HepG2 (cell line): ENCODE measurements at regions not wholly inside any gene's neighbourhood (a gene's known extent, or its start where the extent isn't known, plus 50 kb on each side); places are given as distances from the start of the nearest gene placed in this dataset.

Experiments used
- ATAC-seq: fragments of 200-7000 bp; cut with Tn5 transposase; 3 replicates; pipeline ENCODE4 v1.9.1; 2020; ENCODE audit warnings: mild to moderate bottlenecking, moderate library complexity
- BruUV-seq: library from RNA; stranded (reverse); fragments of 400-500 nt; replicated peaks from 2 replicates; lab custom pipeline; 2021; lab: Mats Ljungman, UMichigan
- CTCF ChIA-PET: fragments of 300-600 bp; formaldehyde crosslinking; extraction: SDS; loops from one replicate; lab custom pipeline; 2021; ENCODE audit warnings: low total read pairs, inconsistent platforms, low intra/inter-chr PET ratio; lab: Yijun Ruan, JAX
- POLR2A ChIA-PET: fragments of 350-600 bp; sonication (Branson Sonifier 250); formaldehyde crosslinking; loops from one replicate; lab custom pipeline; 2020; ENCODE audit warnings: antibody characterized with exemption, inconsistent platforms; lab: Yijun Ruan, JAX
- DNase-seq: peaks from one replicate; pipeline ENCODE4 v3.0.0-alpha.2; 2015; ENCODE audit warnings: low spot score
- FAIRE-seq: peaks from 3 replicates; lab custom pipeline; 2011; peaks lifted over from hg19 to GRCh38; lab: Jason Lieb, UNC
- H2AFZ ChIP-seq: one replicate; pipeline ENCODE4 v1.6.1; 2011; ENCODE audit warnings: low read length, inconsistent platforms
- H3K27ac ChIP-seq: fragments of 300-600 bp; 3 replicates; pipeline ENCODE4 v1.8.0; 2011; ENCODE audit warnings: mixed run types, mild to moderate bottlenecking, mixed read lengths, low read length, inconsistent platforms; ENCODE audit not compliant: insufficient read depth; ENCODE audit errors: extremely low read length
- H3K27me3 ChIP-seq, 2 experiments: fragments of 200-600 bp in 1 of 2; 2 replicates in 1 of 2; 3 replicates in 1 of 2; pipeline versions ENCODE4 v1.6.0 to v1.8.0; 2011; ENCODE audit warnings: low read length in 2 of 2, mild to moderate bottlenecking in 2 of 2, moderate library complexity in 2 of 2, inconsistent platforms in 1 of 2; ENCODE audit not compliant: insufficient read depth in 2 of 2, control insufficient read depth in 1 of 2
- H3K36me3 ChIP-seq, 2 experiments: fragments of 200-600 bp in 1 of 2; replicated peaks in 1 of 2; 2 replicates in 1 of 2; 3 replicates in 1 of 2; pipeline versions ENCODE4 v1.5.1 to v1.8.0; 2011; ENCODE audit warnings: low read length in 2 of 2, inconsistent platforms in 1 of 2; ENCODE audit not compliant: insufficient read depth in 2 of 2, control insufficient read depth in 1 of 2
- H3K4me1 ChIP-seq: 2 replicates; pipeline ENCODE4 v1.5.1; 2012; ENCODE audit warnings: low read length, inconsistent platforms; ENCODE audit not compliant: insufficient read depth
- H3K4me2 ChIP-seq: 2 replicates; pipeline ENCODE4 v1.6.0; 2011; ENCODE audit warnings: low read depth, low read length, inconsistent platforms
- H3K4me3 ChIP-seq, 3 experiments: fragments of 200-600 bp in 1 of 3; sonication (generic), shearing (Covaris generic) in 1 of 3; replicated peaks in 1 of 3; 2 replicates each; pipeline ENCODE4 v1.5.1; 2011 to 2016; ENCODE audit warnings: low read length in 3 of 3, inconsistent platforms in 2 of 3, low read depth in 2 of 3, mild to moderate bottlenecking in 2 of 3, control low read depth in 1 of 3, mixed read lengths in 1 of 3; ENCODE audit not compliant: insufficient read depth in 1 of 3
- H3K79me2 ChIP-seq: one replicate; pipeline ENCODE4 v1.6.1; 2011; ENCODE audit warnings: low read length, inconsistent platforms; ENCODE audit not compliant: insufficient read depth
- H3K9ac ChIP-seq: 2 replicates; pipeline ENCODE4 v1.6.0; 2011; ENCODE audit warnings: mild to moderate bottlenecking, low read depth, low read length, inconsistent platforms; ENCODE audit not compliant: insufficient read depth
- H3K9me3 ChIP-seq: 2 replicates; pipeline ENCODE4 v1.5.1; 2012; ENCODE audit warnings: mild to moderate bottlenecking, low read length
- H4K20me1 ChIP-seq: 2 replicates; pipeline ENCODE4 v1.6.0; 2011; ENCODE audit warnings: inconsistent platforms, mild to moderate bottlenecking, low read length, moderate library complexity; ENCODE audit not compliant: insufficient read depth
- HDAC2 ChIP-seq: sonication (generic); formaldehyde crosslinking; IDR thresholded peaks from 2 replicates; pipeline ENCODE4 v1.4.0; 2020; ENCODE audit warnings: missing genetic modification reagents
- HHEX ChIP-seq: IDR thresholded peaks from 2 replicates; pipeline ENCODE4 v1.6.1; 2016; ENCODE audit warnings: control low read depth
- NONO ChIP-seq, 2 experiments: fragments of 450-650 bp in 1 of 2; sonication (generic) in 1 of 2; formaldehyde crosslinking in 1 of 2; IDR thresholded peaks in 1 of 2; conservative IDR thresholded peaks in 1 of 2; 2 replicates each; pipeline versions ENCODE4 v1.6.1 to v1.8.0; 2017 to 2022; ENCODE audit warnings: mild to moderate bottlenecking in 1 of 2, missing genetic modification reagents in 1 of 2, moderate library complexity in 1 of 2
- ZBTB38 ChIP-seq: sonication (generic); formaldehyde crosslinking; IDR thresholded peaks from 2 replicates; pipeline ENCODE4 v1.5.1; 2020; ENCODE audit warnings: mild to moderate bottlenecking, missing genetic modification reagents
- ZNF292 ChIP-seq: sonication (generic); formaldehyde crosslinking; IDR thresholded peaks from 2 replicates; pipeline ENCODE4 v1.8.1; 2022; ENCODE audit warnings: mild to moderate bottlenecking, low read depth, missing genetic modification reagents, borderline replicate concordance
- ZNF441 ChIP-seq: sonication (generic); formaldehyde crosslinking; IDR thresholded peaks from 2 replicates; pipeline ENCODE4 v1.7.0; 2021; ENCODE audit warnings: missing genetic modification reagents, borderline replicate concordance
- ZNF839 ChIP-seq: sonication (generic); formaldehyde crosslinking; IDR thresholded peaks from 2 replicates; pipeline ENCODE4 v1.4.0; 2020; ENCODE audit warnings: missing genetic modification reagents, mild to moderate bottlenecking, borderline replicate concordance
- ZNF891 ChIP-seq: sonication (generic); formaldehyde crosslinking; IDR thresholded peaks from 2 replicates; pipeline ENCODE4 v1.5.0; 2020; ENCODE audit warnings: mild to moderate bottlenecking, missing genetic modification reagents
- WGBS: methylation state at CpG from one replicate; pipeline ENCODE4 v1.1.6; 2017; ENCODE audit warnings: low lambda C conversion rate; 5-methylcytosine and 5-hydroxymethylcytosine counted together
- in situ Hi-C: cut with HindIII; loops from 2 replicates; pipeline ENCODE4 v1.10.0; 2017; ENCODE audit warnings: low pct_unique_long_range_greater_than_20kb; ENCODE audit not compliant: extremely low pct_ligation_motif_present
- intact Hi-C: fragments of 100-400 bp; cut with micrococcal nuclease; formaldehyde crosslinking; loops from one replicate; pipeline ENCODE4 v1.10.0; 2022; ENCODE audit not compliant: unreplicated experiment

GRCh38 chr13:61024046-61024445 lies 391.6 kb downstream of the PCDH20 start:
- in situ Hi-C loops (no loop called here), intact Hi-C loops (no loop called here)
- ChIA-PET CTCF (no interaction called here), POLR2A (no interaction called here)
- ATAC-seq: no peak
- Histone ChIP-seq H3K36me3 (no peaks in the 10 kb centered on the region), H3K4me1 (no peaks in the 10 kb centered on the region), H3K27ac (no peak overlapping the region), H3K9ac (no peak overlapping the region), H3K27me3 (no peaks in the 10 kb centered on the region), H3K4me3 (no peak overlapping the region), H2AFZ (no peak overlapping the region), H4K20me1 (no peaks in the 10 kb centered on the region), H3K79me2 (no peaks in the 10 kb centered on the region), H3K9me3 (no peaks in the 10 kb centered on the region), H3K4me2 (no peak overlapping the region)
- FAIRE-seq: no peak
- DNase-seq: no peak
- no TSS peak for BruUV-seq
- no peak for TF ChIP-seq ZNF839
- no peak for TF ChIP-seq HDAC2
- TF ChIP-seq ZNF891 (CRISPR knock-in tag): no peak
- TF ChIP-seq NONO (IDR thresholded peaks at IDR 0.05): no peak
- no peak for TF ChIP-seq NONO (CRISPR knock-in tag; conservative IDR thresholded peaks at IDR 0.05)
- no peak for TF ChIP-seq ZNF441

- Histone ChIP-seq H3K4me2 (no peak overlapping the region), H3K27me3 (no peaks in the 10 kb centered on the region; a peak in 1 of 5 replicates), H4K20me1 (no peaks in the 10 kb centered on the region), H3K79me2 (no peaks in the 10 kb centered on the region)
- no peak for DNase-seq
- TF ChIP-seq ZNF292 (CRISPR knock-in tag): no peak
- TF ChIP-seq ZBTB38 (CRISPR knock-in tag): no peak
- TF ChIP-seq HHEX (CRISPR knock-in tag): no peak
- TF ChIP-seq, all 625 proteins: peak for 0
- Histone ChIP-seq H3K9ac (no peak overlapping the region), H3K4me3 (no peak overlapping the region), H3K4me1 (no peaks in the 10 kb centered on the region), H3K27ac (no peak overlapping the region), H3K9me3 (no peaks in the 10 kb centered on the region), H2AFZ (no peak overlapping the region), H3K36me3 (no peaks in the 10 kb centered on the region)
- ChIA-PET CTCF (no interaction called here), POLR2A (no interaction called here)
- ATAC-seq (no peak), FAIRE-seq (no peak)
- no TSS peak for BruUV-seq
- WGBS: 2% methylated on average over 2 of the region's 2 CpGs
- intact Hi-C loops (no loop called here), in situ Hi-C loops (no loop called here)
Observed at GRCh38 chr13:61021838-61022237, 393.8 kb downstream of the PCDH20 start.
